OCI-LY1 (cell line): ENCODE measurements at regions not wholly inside any gene's neighbourhood (a gene's known extent, or its start where the extent isn't known, plus 50 kb on each side); places are given as distances from the start of the nearest gene placed in this dataset.

Experiments
- H2AFZ ChIP-seq: fragments of 200-600 bp; sonication (generic), shearing (Covaris generic); 2 replicates; pipeline ENCODE4 v1.6.0; 2014; ENCODE audit warnings: antibody characterized with exemption, mild to moderate bottlenecking, low read length
- H3F3A ChIP-seq: fragments of 200-600 bp; sonication (generic), shearing (Covaris generic); 2 replicates; pipeline ENCODE4 v1.6.0; 2014; ENCODE audit warnings: mild to moderate bottlenecking, antibody characterized with exemption, low read length, moderate library complexity; ENCODE audit not compliant: insufficient read depth
- H3K27ac ChIP-seq: fragments of 200-600 bp; sonication (generic); 2 replicates; pipeline ENCODE4 v1.5.1; 2014; ENCODE audit warnings: low read length, mixed run types, mild to moderate bottlenecking, low read depth; ENCODE audit not compliant: poor library complexity, severe bottlenecking
- H3K27me3 ChIP-seq: fragments of 200-600 bp; sonication (generic); 2 replicates; pipeline ENCODE4 v1.6.0; 2014; ENCODE audit warnings: antibody characterized with exemption, mild to moderate bottlenecking, low read length, moderate library complexity; ENCODE audit not compliant: insufficient read depth
- H3K36me3 ChIP-seq: fragments of 200-600 bp; sonication (generic); 2 replicates; pipeline ENCODE4 v1.6.1; 2014; ENCODE audit warnings: mild to moderate bottlenecking, antibody characterized with exemption, low read length, moderate library complexity, mixed read lengths; ENCODE audit not compliant: insufficient read depth
- H3K4me1 ChIP-seq: fragments of 200-600 bp; sonication (generic); 2 replicates; pipeline ENCODE4 v1.5.1; 2014; ENCODE audit warnings: mild to moderate bottlenecking, low read length, moderate library complexity; ENCODE audit not compliant: insufficient read depth, severe bottlenecking
- H3K4me2 ChIP-seq: fragments of 200-600 bp; sonication (generic), shearing (Covaris generic); 2 replicates; pipeline ENCODE4 v1.6.1; 2014; ENCODE audit warnings: low read length
- H3K4me3 ChIP-seq: fragments of 200-600 bp; sonication (generic); 2 replicates; pipeline ENCODE4 v1.5.1; 2014; ENCODE audit warnings: low read length, low read depth, mild to moderate bottlenecking, mixed read lengths; ENCODE audit not compliant: poor library complexity, severe bottlenecking
- H3K79me2 ChIP-seq: fragments of 200-600 bp; shearing (Covaris generic); 2 replicates; pipeline ENCODE4 v1.6.1; 2016; ENCODE audit warnings: mixed run types, low read length, mixed read lengths; ENCODE audit not compliant: insufficient read depth
- H3K9ac ChIP-seq: fragments of 200-600 bp; sonication (generic), shearing (Covaris generic); 2 replicates; pipeline ENCODE4 v1.6.1; 2014; ENCODE audit warnings: mild to moderate bottlenecking, low read length, mixed read lengths
- H3K9me2 ChIP-seq: fragments of 200-600 bp; sonication (generic), shearing (Covaris generic); 2 replicates; pipeline ENCODE4 v1.6.1; 2014; ENCODE audit warnings: low read depth, mild to moderate bottlenecking, low read length, mixed read lengths
- H3K9me3 ChIP-seq: fragments of 200-600 bp; shearing (Covaris generic); 2 replicates; pipeline ENCODE4 v1.6.1; 2014; ENCODE audit warnings: low read length, mixed read lengths
- H4K20me1 ChIP-seq: fragments of 200-600 bp; sonication (generic), shearing (Covaris generic); 2 replicates; pipeline ENCODE4 v1.6.0; 2016; ENCODE audit warnings: mild to moderate bottlenecking, low read length; ENCODE audit not compliant: insufficient read depth
- EZH2 ChIP-seq: fragments of 200-600 bp; sonication (generic), shearing (Covaris generic); IDR thresholded peaks from 2 replicates; pipeline ENCODE4 v1.8.0; 2017; ENCODE audit warnings: borderline replicate concordance, mixed run types, mild to moderate bottlenecking, antibody characterized with exemption, low read length, moderate library complexity, mixed read lengths
- TF ChIP-seq, protein P1 (sequence below): fragments of 200-600 bp; sonication (generic), shearing (Covaris generic); IDR thresholded peaks from 2 replicates; pipeline ENCODE4 v1.5.1; 2017; ENCODE audit warnings: mild to moderate bottlenecking, antibody characterized with exemption, low read length, moderate library complexity, mixed read lengths

DNA sequence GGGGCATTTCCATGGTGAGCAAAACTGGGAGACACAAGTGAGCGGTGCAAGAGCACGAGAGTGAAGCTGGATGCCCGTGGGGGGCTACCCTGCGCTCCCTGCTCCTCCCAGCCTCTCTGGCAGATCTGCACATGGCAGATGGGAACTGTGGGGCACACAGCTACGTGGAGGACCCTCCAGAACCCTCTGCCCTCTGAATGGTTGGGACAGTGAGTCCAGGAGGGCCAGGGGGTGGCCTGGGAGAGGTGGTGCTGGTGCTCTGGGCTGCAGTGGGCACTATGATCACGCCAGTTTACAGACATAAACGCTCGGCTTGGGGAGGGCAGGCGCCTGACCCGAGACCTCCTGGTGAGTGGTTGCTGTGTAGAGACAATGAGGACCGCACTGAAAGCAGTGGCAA is 205.9 kb downstream of the CTTN start:
- no peak for TF ChIP-seq EZH2
- TF ChIP-seq, protein P1, sequence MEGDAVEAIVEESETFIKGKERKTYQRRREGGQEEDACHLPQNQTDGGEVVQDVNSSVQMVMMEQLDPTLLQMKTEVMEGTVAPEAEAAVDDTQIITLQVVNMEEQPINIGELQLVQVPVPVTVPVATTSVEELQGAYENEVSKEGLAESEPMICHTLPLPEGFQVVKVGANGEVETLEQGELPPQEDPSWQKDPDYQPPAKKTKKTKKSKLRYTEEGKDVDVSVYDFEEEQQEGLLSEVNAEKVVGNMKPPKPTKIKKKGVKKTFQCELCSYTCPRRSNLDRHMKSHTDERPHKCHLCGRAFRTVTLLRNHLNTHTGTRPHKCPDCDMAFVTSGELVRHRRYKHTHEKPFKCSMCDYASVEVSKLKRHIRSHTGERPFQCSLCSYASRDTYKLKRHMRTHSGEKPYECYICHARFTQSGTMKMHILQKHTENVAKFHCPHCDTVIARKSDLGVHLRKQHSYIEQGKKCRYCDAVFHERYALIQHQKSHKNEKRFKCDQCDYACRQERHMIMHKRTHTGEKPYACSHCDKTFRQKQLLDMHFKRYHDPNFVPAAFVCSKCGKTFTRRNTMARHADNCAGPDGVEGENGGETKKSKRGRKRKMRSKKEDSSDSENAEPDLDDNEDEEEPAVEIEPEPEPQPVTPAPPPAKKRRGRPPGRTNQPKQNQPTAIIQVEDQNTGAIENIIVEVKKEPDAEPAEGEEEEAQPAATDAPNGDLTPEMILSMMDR: no peak
- Histone ChIP-seq H4K20me1 (no peaks in the 10 kb centered on the region), H3K36me3 (no peaks in the 10 kb centered on the region), H3K79me2 (no peaks in the 10 kb centered on the region), H3K27me3 (0 out of 2 replicates have a peak, but pooled peaks cover 7% of the 10 kb centered on the region), H3K27ac (no peak overlapping the region), H3K9me2 (no peaks in the 10 kb centered on the region), H3K4me3 (no peak overlapping the region), H3K9ac (no peak overlapping the region), H3K4me1 (no peaks in the 10 kb centered on the region), H3F3A (no peaks in the 10 kb centered on the region), H2AFZ (no peak overlapping the region), H3K4me2 (no peak overlapping the region), H3K9me3 (no peaks in the 10 kb centered on the region)

- no peak overlapping the region for H3K9ac ChIP-seq
- H3K4me2 ChIP-seq: no peak overlapping the region
- no peaks in the 10 kb centered on the region for H3K36me3 ChIP-seq
- no peaks in the 10 kb centered on the region for H3F3A ChIP-seq
- no peak for TF ChIP-seq EZH2
- TF ChIP-seq, protein P1: no peak
- no peaks in the 10 kb centered on the region for H4K20me1 ChIP-seq
- no peak overlapping the region for H3K4me3 ChIP-seq
- H3K9me2 ChIP-seq: no peaks in the 10 kb centered on the region
- H3K27ac ChIP-seq: no peak overlapping the region
- H2AFZ ChIP-seq: no peak overlapping the region
- no peaks in the 10 kb centered on the region for H3K79me2 ChIP-seq
- H3K4me1 ChIP-seq: no peaks in the 10 kb centered on the region
- 0 out of 2 replicates have a peak, but pooled peaks cover 7% of the 10 kb centered on the region for H3K27me3 ChIP-seq
- H3K9me3 ChIP-seq: no peaks in the 10 kb centered on the region
These were observed 206.5 kb downstream of the CTTN start for GRCh38 chr11:70604630-70605467.

- Histone ChIP-seq H3K9me3 (no peaks in the 10 kb centered on the region), H3K27ac (no peak overlapping the region), H2AFZ (no peak overlapping the region), H3K9me2 (no peaks in the 10 kb centered on the region), H3K36me3 (no peaks in the 10 kb centered on the region), H3K27me3 (0 out of 2 replicates have a peak, but pooled peaks cover 7% of the 10 kb centered on the region), H3K9ac (no peak overlapping the region), H3F3A (no peaks in the 10 kb centered on the region), H3K79me2 (no peaks in the 10 kb centered on the region), H3K4me2 (no peak overlapping the region), H3K4me1 (no peaks in the 10 kb centered on the region), H4K20me1 (no peaks in the 10 kb centered on the region), H3K4me3 (no peak overlapping the region)
- TF ChIP-seq, protein P1: no peak
- TF ChIP-seq EZH2: no peak
These were observed 207.1 kb downstream of the CTTN start for GRCh38 chr11:70605468-70605815.
